DOHH2 (cell line): ENCODE measurements at regions not wholly inside any gene's neighbourhood (a gene's known extent, or its start where the extent isn't known, plus 50 kb on each side); places are given as distances from the start of the nearest gene placed in this dataset.

Source experiments
- EZH2phosphoT487 ChIP-seq: fragments of 200-600 bp; sonication (generic); IDR thresholded peaks from 2 replicates; pipeline ENCODE4 v1.6.1; 2017; ENCODE audit warnings: borderline replicate concordance, mild to moderate bottlenecking, antibody characterized with exemption, low read length, moderate library complexity, mixed read lengths
- TF ChIP-seq, protein P1 (sequence below): fragments of 200-600 bp; sonication (generic); IDR thresholded peaks from one replicate; pipeline ENCODE4 v1.5.1; 2014; ENCODE audit warnings: antibody characterized with exemption, mild to moderate bottlenecking, low read depth, low read length; ENCODE audit not compliant: poor library complexity, severe bottlenecking

DNA sequence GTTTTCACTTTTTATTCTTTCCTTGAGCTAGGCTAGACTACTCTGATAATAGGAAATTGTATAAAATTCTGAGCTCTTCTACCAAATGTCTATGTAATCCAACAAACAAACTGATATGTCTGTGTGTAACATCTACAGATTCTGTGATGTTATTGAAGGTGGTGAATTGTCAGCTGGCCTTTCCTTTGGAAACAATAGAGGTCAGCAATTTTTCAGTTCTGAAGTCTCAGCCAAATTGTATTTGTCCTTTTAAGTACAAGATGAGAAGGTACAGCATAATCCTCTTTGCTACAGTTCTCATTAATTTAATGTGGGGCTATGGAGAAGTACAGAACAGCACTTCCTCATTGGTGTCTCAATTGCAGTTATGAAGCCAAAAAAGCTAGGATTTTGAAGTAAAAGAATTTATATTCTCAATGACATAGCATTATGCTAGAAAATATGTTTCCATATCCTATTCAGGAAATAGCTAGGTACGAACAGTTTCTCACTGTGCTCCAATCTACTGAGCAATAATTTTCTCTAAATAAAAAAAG is 198.0 kb downstream of the HINT1 start:
- TF ChIP-seq, protein P1, sequence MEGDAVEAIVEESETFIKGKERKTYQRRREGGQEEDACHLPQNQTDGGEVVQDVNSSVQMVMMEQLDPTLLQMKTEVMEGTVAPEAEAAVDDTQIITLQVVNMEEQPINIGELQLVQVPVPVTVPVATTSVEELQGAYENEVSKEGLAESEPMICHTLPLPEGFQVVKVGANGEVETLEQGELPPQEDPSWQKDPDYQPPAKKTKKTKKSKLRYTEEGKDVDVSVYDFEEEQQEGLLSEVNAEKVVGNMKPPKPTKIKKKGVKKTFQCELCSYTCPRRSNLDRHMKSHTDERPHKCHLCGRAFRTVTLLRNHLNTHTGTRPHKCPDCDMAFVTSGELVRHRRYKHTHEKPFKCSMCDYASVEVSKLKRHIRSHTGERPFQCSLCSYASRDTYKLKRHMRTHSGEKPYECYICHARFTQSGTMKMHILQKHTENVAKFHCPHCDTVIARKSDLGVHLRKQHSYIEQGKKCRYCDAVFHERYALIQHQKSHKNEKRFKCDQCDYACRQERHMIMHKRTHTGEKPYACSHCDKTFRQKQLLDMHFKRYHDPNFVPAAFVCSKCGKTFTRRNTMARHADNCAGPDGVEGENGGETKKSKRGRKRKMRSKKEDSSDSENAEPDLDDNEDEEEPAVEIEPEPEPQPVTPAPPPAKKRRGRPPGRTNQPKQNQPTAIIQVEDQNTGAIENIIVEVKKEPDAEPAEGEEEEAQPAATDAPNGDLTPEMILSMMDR, result no peak
- TF ChIP-seq EZH2phosphoT487, result no peak
